OCI-LY7 (cell line): ENCODE measurements at regions not wholly inside any gene's neighbourhood (a gene's known extent, or its start where the extent isn't known, plus 50 kb on each side); places are given as distances from the start of the nearest gene placed in this dataset.

ENCODE experiments used
- EZH2phosphoT487 ChIP-seq: fragments of 200-600 bp; sonication (generic); IDR thresholded peaks from 2 replicates; pipeline ENCODE4 v1.6.1; 2018; ENCODE audit warnings: low read depth, borderline replicate concordance, mild to moderate bottlenecking, mixed run types, antibody characterized with exemption, low read length, moderate library complexity, mixed read lengths
- TF ChIP-seq, protein P1 (sequence below): fragments of 200-600 bp; sonication (generic); conservative IDR thresholded peaks from 2 replicates; pipeline ENCODE4 v1.5.1; 2014; ENCODE audit warnings: mild to moderate bottlenecking, antibody characterized with exemption, low read length, moderate library complexity, mixed read lengths

DNA sequence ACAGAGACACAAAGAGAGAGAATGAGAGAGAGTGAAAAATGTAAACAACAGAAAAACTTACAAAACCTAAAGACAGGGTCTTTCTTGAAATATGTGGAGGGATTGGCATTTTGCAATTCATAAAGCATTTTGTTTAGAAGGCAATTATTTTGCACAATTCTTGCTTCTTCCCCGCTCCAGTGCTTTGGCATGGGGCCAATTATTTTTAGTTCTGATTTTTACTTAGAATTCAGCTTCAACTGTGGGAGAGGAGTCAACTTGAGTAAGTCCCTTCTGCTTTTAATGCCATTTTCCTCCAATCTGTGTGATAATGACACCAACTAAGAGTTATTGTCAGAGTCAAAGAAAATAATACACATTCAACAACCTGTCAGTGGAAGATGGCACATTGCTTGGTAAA is 1051.9 kb downstream of the NLGN4X start:
- TF ChIP-seq, protein P1, sequence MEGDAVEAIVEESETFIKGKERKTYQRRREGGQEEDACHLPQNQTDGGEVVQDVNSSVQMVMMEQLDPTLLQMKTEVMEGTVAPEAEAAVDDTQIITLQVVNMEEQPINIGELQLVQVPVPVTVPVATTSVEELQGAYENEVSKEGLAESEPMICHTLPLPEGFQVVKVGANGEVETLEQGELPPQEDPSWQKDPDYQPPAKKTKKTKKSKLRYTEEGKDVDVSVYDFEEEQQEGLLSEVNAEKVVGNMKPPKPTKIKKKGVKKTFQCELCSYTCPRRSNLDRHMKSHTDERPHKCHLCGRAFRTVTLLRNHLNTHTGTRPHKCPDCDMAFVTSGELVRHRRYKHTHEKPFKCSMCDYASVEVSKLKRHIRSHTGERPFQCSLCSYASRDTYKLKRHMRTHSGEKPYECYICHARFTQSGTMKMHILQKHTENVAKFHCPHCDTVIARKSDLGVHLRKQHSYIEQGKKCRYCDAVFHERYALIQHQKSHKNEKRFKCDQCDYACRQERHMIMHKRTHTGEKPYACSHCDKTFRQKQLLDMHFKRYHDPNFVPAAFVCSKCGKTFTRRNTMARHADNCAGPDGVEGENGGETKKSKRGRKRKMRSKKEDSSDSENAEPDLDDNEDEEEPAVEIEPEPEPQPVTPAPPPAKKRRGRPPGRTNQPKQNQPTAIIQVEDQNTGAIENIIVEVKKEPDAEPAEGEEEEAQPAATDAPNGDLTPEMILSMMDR: no peak
- no peak for TF ChIP-seq EZH2phosphoT487
